Dendritic cell treated with granulocyte-macrophage colony-stimulating factor and Interleukin-4, amounts not matched to agents 40 ng/mL and 50 ng/mL, for 4 days (primary cell): ENCODE measurements at regions not wholly inside any gene's neighbourhood (a gene's known extent, or its start where the extent isn't known, plus 50 kb on each side); places are given as distances from the start of the nearest gene placed in this dataset.

Source experiments
- H3K27ac Mint-ChIP-seq: one replicate; pipeline ENCODE4 v1.8.0; 2022; ENCODE audit warnings: mild to moderate bottlenecking, mixed read lengths
- H3K27me3 Mint-ChIP-seq: one replicate; pipeline ENCODE4 v1.8.0; 2022; ENCODE audit warnings: mild to moderate bottlenecking, mixed read lengths
- H3K36me3 Mint-ChIP-seq: one replicate; pipeline ENCODE4 v1.8.0; 2022; ENCODE audit warnings: low read depth, mixed read lengths
- H3K4me1 Mint-ChIP-seq: one replicate; pipeline ENCODE4 v1.8.0; 2022; ENCODE audit warnings: low read depth, mixed read lengths
- H3K4me3 Mint-ChIP-seq: one replicate; pipeline ENCODE4 v1.8.0; 2022; ENCODE audit warnings: mild to moderate bottlenecking, moderate library complexity, mixed read lengths
- H3K9me3 Mint-ChIP-seq: one replicate; pipeline ENCODE4 v1.8.0; 2022; ENCODE audit warnings: mixed read lengths
- intact Hi-C: fragments of 100-400 bp; cut with micrococcal nuclease; formaldehyde crosslinking; loops from one replicate; pipeline ENCODE4 v1.15.0; 2022

DNA sequence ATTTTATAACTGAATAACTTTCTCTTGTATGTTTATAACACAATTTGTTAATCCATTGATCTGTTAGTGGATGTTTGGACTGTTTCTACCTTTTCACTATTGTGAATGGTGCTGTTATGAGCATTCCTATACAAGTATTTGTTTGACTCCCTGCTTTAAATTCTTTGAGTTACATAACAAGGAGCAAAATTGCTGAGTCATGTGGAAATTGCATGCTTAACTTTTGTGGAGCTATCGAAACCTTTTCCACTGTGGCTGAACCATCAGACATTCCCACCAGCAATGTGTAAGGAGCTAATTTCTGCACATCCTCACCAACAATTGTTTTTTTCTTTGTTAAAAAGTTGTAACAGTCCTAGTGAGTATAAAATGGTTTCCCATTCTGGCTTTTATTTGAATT is 415.5 kb downstream of the CBLN2 start:
- Mint-ChIP-seq H3K4me3 (no peak overlapping the region), H3K27ac (no peak overlapping the region), H3K4me1 (no peaks in the 10 kb centered on the region), H3K9me3 (no peaks in the 10 kb centered on the region), H3K36me3 (no peaks in the 10 kb centered on the region), H3K27me3 (no peaks in the 10 kb centered on the region)
- intact Hi-C loops = no loop called here

DNA sequence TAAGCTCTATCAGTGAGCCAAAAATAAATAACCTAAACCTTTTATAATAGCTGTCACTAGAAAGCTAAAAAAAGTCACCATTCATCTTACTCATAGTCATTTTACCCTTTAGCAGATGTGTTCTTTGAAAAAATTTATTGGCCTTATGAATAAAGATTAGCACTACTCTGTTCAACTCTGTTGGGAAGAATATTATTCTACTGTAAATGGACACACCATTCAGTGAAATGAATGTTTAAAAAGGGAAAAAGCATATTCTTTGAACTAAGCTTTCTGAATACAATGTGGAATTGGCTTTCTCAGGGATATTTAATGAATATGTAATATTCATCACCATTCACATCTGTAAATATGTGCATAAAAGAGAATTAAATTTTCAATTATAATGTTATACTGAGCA is 422.0 kb downstream of the CBLN2 start:
- Mint-ChIP-seq H3K9me3 (no peaks in the 10 kb centered on the region), H3K27ac (no peak overlapping the region), H3K4me3 (no peak overlapping the region), H3K27me3 (no peaks in the 10 kb centered on the region), H3K4me1 (no peaks in the 10 kb centered on the region), H3K36me3 (no peaks in the 10 kb centered on the region)
- intact Hi-C loops = no loop called here

DNA sequence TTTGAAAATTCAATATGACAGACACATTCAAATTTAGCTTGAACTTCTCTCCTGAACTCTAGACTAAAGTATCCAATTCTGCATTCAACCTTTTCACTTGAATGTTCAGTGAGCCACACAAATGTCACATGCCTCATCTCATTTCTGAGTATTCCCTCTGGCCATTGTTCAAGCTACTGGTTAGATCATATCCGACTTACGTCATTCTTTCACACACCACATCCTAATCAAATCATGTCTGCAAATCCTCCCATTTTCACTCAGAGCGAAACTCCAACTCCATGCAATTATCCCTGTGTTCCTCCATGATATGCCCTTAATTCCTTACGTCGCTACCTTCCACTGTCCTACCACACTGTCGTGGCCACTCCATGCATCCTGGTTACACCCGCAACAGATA is 425.1 kb downstream of the CBLN2 start:
- H3K27ac Mint-ChIP-seq = no peak overlapping the region
- no peaks in the 10 kb centered on the region for H3K4me1 Mint-ChIP-seq
- intact Hi-C loops = no loop called here

GRCh38 chr18:72114801-72115594 is 429.1 kb downstream of the CBLN2 start:
- no peaks in the 10 kb centered on the region for H3K36me3 Mint-ChIP-seq
- peaks cover 9% of the 10 kb centered on the region for H3K9me3 Mint-ChIP-seq
- H3K4me1 Mint-ChIP-seq = no peaks in the 10 kb centered on the region
- intact Hi-C loops = no loop called here
- no peak overlapping the region for H3K27ac Mint-ChIP-seq
- H3K27me3 Mint-ChIP-seq = no peaks in the 10 kb centered on the region
- no peak overlapping the region for H3K4me3 Mint-ChIP-seq

More for the DNA sequence above, 425.1 kb downstream of the CBLN2 start:
- H3K27me3 Mint-ChIP-seq = no peaks in the 10 kb centered on the region
- peaks cover 9% of the 10 kb centered on the region for H3K9me3 Mint-ChIP-seq
- H3K4me3 Mint-ChIP-seq = no peak overlapping the region
- no peaks in the 10 kb centered on the region for H3K36me3 Mint-ChIP-seq

GRCh38 chr18:72107647-72108383 is 436.3 kb downstream of the CBLN2 start:
- H3K27me3 Mint-ChIP-seq = no peaks in the 10 kb centered on the region
- intact Hi-C loops = no loop called here
- H3K4me1 Mint-ChIP-seq = no peaks in the 10 kb centered on the region
- no peak overlapping the region for H3K4me3 Mint-ChIP-seq
- no peaks in the 10 kb centered on the region for H3K9me3 Mint-ChIP-seq
- H3K27ac Mint-ChIP-seq = no peak overlapping the region
- H3K36me3 Mint-ChIP-seq = no peaks in the 10 kb centered on the region

- Mint-ChIP-seq H3K4me3 (no peak overlapping the region), H3K27me3 (no peaks in the 10 kb centered on the region), H3K9me3 (no peaks in the 10 kb centered on the region), H3K27ac (no peak overlapping the region), H3K36me3 (no peaks in the 10 kb centered on the region), H3K4me1 (no peaks in the 10 kb centered on the region)
- intact Hi-C loops = no loop called here
Observed at GRCh38 chr18:72104851-72105250, 439.3 kb downstream of the CBLN2 start.

- no peaks in the 10 kb centered on the region for H3K4me1 Mint-ChIP-seq
Observed at GRCh38 chr18:72102412-72102811, 441.7 kb downstream of the CBLN2 start.

GRCh38 chr18:72100465-72101004 is 443.6 kb downstream of the CBLN2 start:
- H3K27ac Mint-ChIP-seq = no peak overlapping the region
- no peaks in the 10 kb centered on the region for H3K27me3 Mint-ChIP-seq
- H3K4me3 Mint-ChIP-seq = no peak overlapping the region
- no peaks in the 10 kb centered on the region for H3K4me1 Mint-ChIP-seq
- peaks cover 7% of the 10 kb centered on the region for H3K9me3 Mint-ChIP-seq
- no peaks in the 10 kb centered on the region for H3K36me3 Mint-ChIP-seq
- intact Hi-C loops = no loop called here

More at GRCh38 chr18:72102412-72102811, 441.7 kb downstream of the CBLN2 start:
- Mint-ChIP-seq H3K4me3 (no peak overlapping the region), H3K27ac (no peak overlapping the region), H3K9me3 (peaks cover 7% of the 10 kb centered on the region), H3K27me3 (no peaks in the 10 kb centered on the region), H3K36me3 (no peaks in the 10 kb centered on the region)
- intact Hi-C loops = no loop called here

- no peak overlapping the region for H3K27ac Mint-ChIP-seq
Observed at GRCh38 chr18:72091369-72091768, 452.8 kb downstream of the CBLN2 start.

GRCh38 chr18:72089432-72089831 is 454.7 kb downstream of the CBLN2 start:
- H3K27ac Mint-ChIP-seq = no peak overlapping the region
- intact Hi-C loops = no loop called here
- no peaks in the 10 kb centered on the region for H3K9me3 Mint-ChIP-seq
- H3K27me3 Mint-ChIP-seq = no peaks in the 10 kb centered on the region
- H3K4me3 Mint-ChIP-seq = no peak overlapping the region
- H3K36me3 Mint-ChIP-seq = no peaks in the 10 kb centered on the region
- H3K4me1 Mint-ChIP-seq = no peaks in the 10 kb centered on the region

More at GRCh38 chr18:72091369-72091768, 452.8 kb downstream of the CBLN2 start:
- Mint-ChIP-seq H3K36me3 (no peaks in the 10 kb centered on the region), H3K4me3 (no peak overlapping the region), H3K9me3 (no peaks in the 10 kb centered on the region), H3K4me1 (no peaks in the 10 kb centered on the region), H3K27me3 (no peaks in the 10 kb centered on the region)
- intact Hi-C loops = loop anchor here (10.0 kb wide), 1 partner anchor 57 kb away; no protein-coding TSS in a partner anchor

GRCh38 chr18:72086421-72086820 is 457.7 kb downstream of the CBLN2 start:
- Mint-ChIP-seq H3K4me3 (no peak overlapping the region), H3K4me1 (no peaks in the 10 kb centered on the region), H3K36me3 (no peaks in the 10 kb centered on the region), H3K9me3 (no peaks in the 10 kb centered on the region), H3K27me3 (no peaks in the 10 kb centered on the region), H3K27ac (no peak overlapping the region)
- intact Hi-C loops = no loop called here

DNA sequence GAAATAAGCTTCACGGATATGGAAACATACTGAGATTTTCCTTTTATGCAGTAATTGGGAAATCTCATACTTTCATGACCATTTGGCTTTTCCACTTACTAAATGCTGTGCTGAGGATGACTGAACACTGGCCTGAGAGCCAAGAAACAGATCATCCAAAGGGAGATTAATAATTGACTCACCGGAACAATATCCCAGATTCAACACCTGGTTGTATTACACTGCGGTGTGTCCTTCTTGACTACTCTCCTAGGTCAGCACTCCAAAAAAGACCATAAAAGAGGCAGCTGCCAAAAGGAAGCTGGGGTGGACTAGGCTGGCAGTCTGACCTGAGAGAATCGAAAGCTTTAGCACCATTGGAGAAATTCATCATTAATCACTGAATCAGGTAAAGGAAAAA is 469.1 kb downstream of the CBLN2 start:
- peaks cover 9% of the 10 kb centered on the region for H3K9me3 Mint-ChIP-seq
- H3K27me3 Mint-ChIP-seq = no peaks in the 10 kb centered on the region
- no peak overlapping the region for H3K4me3 Mint-ChIP-seq
- no peak overlapping the region for H3K27ac Mint-ChIP-seq
- no peaks in the 10 kb centered on the region for H3K4me1 Mint-ChIP-seq
- intact Hi-C loops = loop anchor here (10.0 kb wide), 1 partner anchor 410 kb away; no protein-coding TSS in a partner anchor
- H3K36me3 Mint-ChIP-seq = no peaks in the 10 kb centered on the region

DNA sequence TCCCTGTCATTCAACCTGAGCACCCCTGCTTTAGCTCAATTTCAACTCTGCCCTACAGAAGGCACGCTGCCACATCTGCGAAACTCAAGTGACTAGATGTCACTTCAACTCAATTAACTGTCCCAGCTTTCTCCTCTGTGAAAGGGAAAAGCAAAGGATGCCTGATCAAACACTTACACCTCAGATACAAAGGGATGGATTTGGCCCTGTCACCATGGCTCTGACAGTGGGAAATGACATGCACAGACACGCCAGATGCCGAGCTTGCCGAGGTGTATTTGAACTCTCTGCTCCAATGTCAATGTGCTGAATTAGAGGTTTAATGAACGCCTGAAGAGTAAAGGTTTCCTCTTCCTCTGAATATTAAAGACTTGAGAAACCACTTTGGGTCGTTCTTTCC is 481.1 kb downstream of the CBLN2 start:
- H3K36me3 Mint-ChIP-seq = no peaks in the 10 kb centered on the region
- intact Hi-C loops = no loop called here
- H3K27me3 Mint-ChIP-seq = no peaks in the 10 kb centered on the region
- no peaks in the 10 kb centered on the region for H3K9me3 Mint-ChIP-seq
- H3K4me3 Mint-ChIP-seq = no peak overlapping the region
- H3K4me1 Mint-ChIP-seq = no peaks in the 10 kb centered on the region
- H3K27ac Mint-ChIP-seq = no peak overlapping the region

DNA sequence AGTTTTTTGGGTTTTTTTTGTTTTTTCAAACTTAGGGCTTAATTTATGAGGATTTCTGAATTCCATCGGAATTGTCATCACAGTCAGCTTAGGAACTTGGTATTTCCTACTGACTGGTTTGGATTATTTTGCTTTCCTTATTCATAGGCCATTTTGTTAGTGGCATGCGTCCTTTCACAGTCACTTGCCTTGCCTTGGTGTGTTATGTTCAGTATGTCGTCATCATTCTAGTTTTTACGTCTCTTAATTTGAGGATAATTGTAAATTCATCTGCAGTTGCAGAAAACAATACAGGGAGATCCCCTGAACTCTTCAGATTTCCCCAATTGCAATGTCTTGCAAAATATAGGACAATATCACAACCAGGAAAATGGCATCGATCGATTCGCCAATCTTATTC is 485.3 kb downstream of the CBLN2 start:
- Mint-ChIP-seq H3K27me3 (no peaks in the 10 kb centered on the region), H3K4me1 (no peaks in the 10 kb centered on the region), H3K36me3 (no peaks in the 10 kb centered on the region), H3K27ac (no peak overlapping the region), H3K4me3 (no peak overlapping the region), H3K9me3 (no peaks in the 10 kb centered on the region)
- intact Hi-C loops = no loop called here
